Hepatocyte (in vitro differentiated cells): ENCODE measurements at regions not wholly inside any gene's neighbourhood (a gene's known extent, or its start where the extent isn't known, plus 50 kb on each side); places are given as distances from the start of the nearest gene placed in this dataset.

Experiments used
- EZH2phosphoT487 ChIP-seq: fragments of 200-600 bp; sonication (generic); IDR thresholded peaks from one replicate; pipeline ENCODE4 v1.6.1; 2018; ENCODE audit warnings: antibody characterized with exemption, mild to moderate bottlenecking, low read depth, moderate library complexity; ENCODE audit not compliant: unreplicated experiment, severe bottlenecking
- TF ChIP-seq, protein P1 (sequence below): fragments of 200-600 bp; sonication (generic); IDR thresholded peaks from 2 replicates; pipeline ENCODE4 v1.5.1; 2016; ENCODE audit warnings: antibody characterized with exemption, mild to moderate bottlenecking; ENCODE audit not compliant: poor library complexity

DNA sequence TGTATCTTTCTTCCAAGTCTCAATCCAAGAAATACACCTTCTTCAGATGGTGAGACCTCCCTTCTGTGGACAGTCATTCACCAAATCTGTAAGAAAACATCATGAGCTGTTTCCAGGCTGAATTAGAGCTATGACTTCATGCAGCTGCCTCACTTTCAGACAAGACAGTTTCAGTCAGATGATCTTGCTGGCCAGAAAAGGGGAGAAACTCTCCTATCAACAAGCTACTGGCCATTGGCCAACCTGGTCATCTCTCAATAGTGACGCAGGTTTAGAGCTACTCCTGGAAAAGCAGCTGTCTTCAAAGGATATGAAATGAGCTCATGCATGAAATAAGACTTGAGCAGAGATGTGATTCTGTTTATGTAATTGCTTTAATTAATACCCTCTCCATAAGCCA, 69.6 kb upstream of the NDP start:
- TF ChIP-seq, protein P1, sequence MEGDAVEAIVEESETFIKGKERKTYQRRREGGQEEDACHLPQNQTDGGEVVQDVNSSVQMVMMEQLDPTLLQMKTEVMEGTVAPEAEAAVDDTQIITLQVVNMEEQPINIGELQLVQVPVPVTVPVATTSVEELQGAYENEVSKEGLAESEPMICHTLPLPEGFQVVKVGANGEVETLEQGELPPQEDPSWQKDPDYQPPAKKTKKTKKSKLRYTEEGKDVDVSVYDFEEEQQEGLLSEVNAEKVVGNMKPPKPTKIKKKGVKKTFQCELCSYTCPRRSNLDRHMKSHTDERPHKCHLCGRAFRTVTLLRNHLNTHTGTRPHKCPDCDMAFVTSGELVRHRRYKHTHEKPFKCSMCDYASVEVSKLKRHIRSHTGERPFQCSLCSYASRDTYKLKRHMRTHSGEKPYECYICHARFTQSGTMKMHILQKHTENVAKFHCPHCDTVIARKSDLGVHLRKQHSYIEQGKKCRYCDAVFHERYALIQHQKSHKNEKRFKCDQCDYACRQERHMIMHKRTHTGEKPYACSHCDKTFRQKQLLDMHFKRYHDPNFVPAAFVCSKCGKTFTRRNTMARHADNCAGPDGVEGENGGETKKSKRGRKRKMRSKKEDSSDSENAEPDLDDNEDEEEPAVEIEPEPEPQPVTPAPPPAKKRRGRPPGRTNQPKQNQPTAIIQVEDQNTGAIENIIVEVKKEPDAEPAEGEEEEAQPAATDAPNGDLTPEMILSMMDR: no peak
- TF ChIP-seq EZH2phosphoT487: no peak
